ENCODE measurements at regions not wholly inside any gene's neighbourhood (a gene's known extent, or its start where the extent isn't known, plus 50 kb on each side); places are given as distances from the start of the nearest gene placed in this dataset.
"Not testable (repeated sequence)": the region's sequence is repeated elsewhere in the genome, so short reads cannot be mapped to it uniquely, and the experiment has no call there.

DNA sequence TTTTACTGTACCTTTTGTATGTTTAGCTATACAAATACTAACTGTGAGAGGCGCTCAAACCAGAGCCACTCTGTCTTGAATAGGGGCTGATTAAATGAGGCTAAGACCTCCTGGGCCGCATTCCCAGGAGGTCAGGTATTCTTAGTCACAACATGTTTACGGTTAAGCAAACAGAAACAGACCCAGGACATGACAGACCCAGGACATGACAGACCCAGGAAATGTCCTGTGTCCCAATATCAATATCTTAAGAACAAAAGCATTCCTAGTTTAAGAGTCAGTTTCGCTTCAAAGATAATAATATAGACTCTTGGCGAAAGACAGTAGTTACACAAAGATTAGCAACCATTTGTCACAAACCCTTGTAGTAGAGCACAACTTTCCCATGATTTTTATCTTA is 304.5 kb downstream of the CCSER2 start:
- Histone ChIP-seq H3K9me3 (replicated peaks) (peaks cover 3% of the 10 kb centered on the region), H3K4me3 (no peak overlapping the region), H3K27ac (replicated peaks) (no peak overlapping the region), H3K4me1 (no peaks in the 10 kb centered on the region), H3K27me3 (ENCODE audit: low read depth) (peaks cover 3% of the 10 kb centered on the region), H3K36me3 (no peaks in the 10 kb centered on the region)
- TF ChIP-seq, protein P1, sequence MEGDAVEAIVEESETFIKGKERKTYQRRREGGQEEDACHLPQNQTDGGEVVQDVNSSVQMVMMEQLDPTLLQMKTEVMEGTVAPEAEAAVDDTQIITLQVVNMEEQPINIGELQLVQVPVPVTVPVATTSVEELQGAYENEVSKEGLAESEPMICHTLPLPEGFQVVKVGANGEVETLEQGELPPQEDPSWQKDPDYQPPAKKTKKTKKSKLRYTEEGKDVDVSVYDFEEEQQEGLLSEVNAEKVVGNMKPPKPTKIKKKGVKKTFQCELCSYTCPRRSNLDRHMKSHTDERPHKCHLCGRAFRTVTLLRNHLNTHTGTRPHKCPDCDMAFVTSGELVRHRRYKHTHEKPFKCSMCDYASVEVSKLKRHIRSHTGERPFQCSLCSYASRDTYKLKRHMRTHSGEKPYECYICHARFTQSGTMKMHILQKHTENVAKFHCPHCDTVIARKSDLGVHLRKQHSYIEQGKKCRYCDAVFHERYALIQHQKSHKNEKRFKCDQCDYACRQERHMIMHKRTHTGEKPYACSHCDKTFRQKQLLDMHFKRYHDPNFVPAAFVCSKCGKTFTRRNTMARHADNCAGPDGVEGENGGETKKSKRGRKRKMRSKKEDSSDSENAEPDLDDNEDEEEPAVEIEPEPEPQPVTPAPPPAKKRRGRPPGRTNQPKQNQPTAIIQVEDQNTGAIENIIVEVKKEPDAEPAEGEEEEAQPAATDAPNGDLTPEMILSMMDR (IDR thresholded peaks at IDR 0.05; ENCODE audit: borderline replicate concordance) = no peak
- intact Hi-C loops (cut with micrococcal nuclease) = no loop called here
- DNase-seq = no peak

DNA sequence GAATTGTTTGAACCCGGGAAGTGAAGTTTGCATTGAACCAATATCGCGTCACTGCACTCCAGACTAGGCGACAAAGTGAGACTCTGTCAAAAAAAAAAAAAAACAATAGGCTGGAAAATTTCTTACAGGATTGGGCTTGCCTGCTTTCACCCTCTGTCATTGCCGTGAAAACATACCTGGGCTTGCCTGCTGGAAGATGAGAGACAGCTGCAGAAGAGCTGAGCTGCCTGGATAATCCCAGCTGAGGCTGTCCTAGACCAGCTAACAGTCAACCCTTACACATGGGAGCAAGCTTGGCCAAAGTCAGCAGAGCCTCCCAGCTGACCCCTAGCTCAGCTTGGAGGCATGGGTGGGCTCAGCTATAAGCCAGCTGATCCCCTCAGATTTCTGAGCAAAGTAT is 306.2 kb downstream of the CCSER2 start:
- no peak overlapping the region for H3K27ac ChIP-seq (replicated peaks)
- H3K4me1 ChIP-seq = no peaks in the 10 kb centered on the region
- intact Hi-C loops (cut with micrococcal nuclease) = no loop called here
- H3K4me3 ChIP-seq = no peak overlapping the region
- DNase-seq = no peak
- H3K27me3 ChIP-seq (ENCODE audit: low read depth) = no peaks in the 10 kb centered on the region
- H3K36me3 ChIP-seq = no peaks in the 10 kb centered on the region
- TF ChIP-seq, protein P1 (IDR thresholded peaks at IDR 0.05; ENCODE audit: borderline replicate concordance) = no peak
- peaks cover 12% of the 10 kb centered on the region for H3K9me3 ChIP-seq (replicated peaks)

DNA sequence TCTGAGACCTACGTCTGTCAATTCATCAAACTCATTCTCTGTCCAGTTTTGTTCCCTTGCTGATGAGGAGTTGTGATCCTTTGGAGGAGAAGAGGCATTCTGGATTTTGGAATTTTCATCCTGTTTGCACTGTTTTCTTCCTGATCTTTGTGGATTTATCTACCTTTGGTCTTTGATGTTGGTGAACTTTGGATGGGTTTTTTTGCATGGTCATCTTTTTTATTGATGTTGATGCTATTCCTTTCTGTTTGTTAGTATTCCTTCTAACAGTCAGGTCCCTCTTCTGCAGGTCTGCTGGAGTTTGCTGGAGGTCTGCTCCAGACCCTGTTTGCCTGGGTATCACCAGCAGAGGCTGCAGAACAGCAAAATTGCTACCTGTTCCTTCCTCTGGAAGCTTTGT is 322.2 kb downstream of the CCSER2 start:
- H3K27me3 ChIP-seq (ENCODE audit: low read depth); intact Hi-C loops (cut with micrococcal nuclease): not testable (repeated sequence)

DNA sequence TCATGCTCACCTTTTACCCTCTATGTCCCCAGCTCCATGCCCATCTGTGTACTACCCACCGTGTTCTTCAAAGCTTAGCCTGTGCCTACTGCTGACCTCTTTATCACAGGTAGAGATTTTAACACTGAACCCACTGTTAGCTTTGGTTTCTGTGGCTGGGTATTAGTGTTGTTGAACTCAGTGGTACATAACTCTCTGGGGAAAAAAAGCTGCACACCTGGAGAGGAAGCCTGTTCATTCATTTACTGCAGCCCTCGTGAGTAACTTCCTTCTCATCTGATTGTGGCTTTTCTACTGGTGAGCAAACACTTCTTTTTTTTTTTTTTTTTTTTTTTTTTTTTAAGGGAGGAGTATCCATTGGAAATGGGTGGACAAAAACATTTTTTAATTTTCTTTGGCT is 326.3 kb downstream of the CCSER2 start:
- Histone ChIP-seq H3K4me3 (no peak overlapping the region), H3K27me3 (ENCODE audit: low read depth) (peaks cover 10% of the 10 kb centered on the region), H3K9me3 (replicated peaks) (no peaks in the 10 kb centered on the region), H3K4me1 (no peaks in the 10 kb centered on the region), H3K36me3 (no peaks in the 10 kb centered on the region), H3K27ac (replicated peaks) (no peak overlapping the region)
- DNase-seq = no peak
- TF ChIP-seq, protein P1 (IDR thresholded peaks at IDR 0.05; ENCODE audit: borderline replicate concordance) = no peak
- intact Hi-C loops (cut with micrococcal nuclease) = no loop called here

More for the DNA sequence above, 322.2 kb downstream of the CCSER2 start:
- H3K9me3 ChIP-seq (replicated peaks) = peaks cover 29% of the 10 kb centered on the region
- not testable (repeated sequence) for H3K4me3 ChIP-seq; H3K27ac ChIP-seq (replicated peaks); H3K36me3 ChIP-seq; DNase-seq; H3K4me1 ChIP-seq

DNA sequence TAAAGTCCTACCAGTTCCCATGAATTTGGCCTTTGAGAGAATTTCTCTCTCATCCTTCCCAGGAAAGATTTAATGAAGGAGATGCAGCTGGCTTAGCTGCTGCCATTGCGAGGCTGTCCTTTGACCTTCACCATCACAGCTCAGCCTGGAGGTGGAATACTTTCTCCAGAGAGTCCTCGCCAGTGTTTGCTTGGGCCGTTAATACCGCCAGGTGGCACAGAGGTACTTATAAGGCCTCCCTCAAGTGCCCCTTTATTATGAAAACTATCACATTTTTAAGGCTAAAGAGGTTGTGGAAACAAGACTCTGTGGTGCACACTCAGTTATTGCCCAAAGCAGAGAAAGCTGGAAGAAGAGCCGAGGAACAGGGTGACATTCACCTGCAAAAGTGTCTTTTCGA is 330.6 kb downstream of the CCSER2 start:
- intact Hi-C loops (cut with micrococcal nuclease) = no loop called here
- H3K27ac ChIP-seq (replicated peaks) = no peak overlapping the region
- H3K27me3 ChIP-seq (ENCODE audit: low read depth) = peaks cover 28% of the 10 kb centered on the region
- DNase-seq = no peak
- no peaks in the 10 kb centered on the region for H3K36me3 ChIP-seq
- no peaks in the 10 kb centered on the region for H3K9me3 ChIP-seq (replicated peaks)
- no peaks in the 10 kb centered on the region for H3K4me1 ChIP-seq
- TF ChIP-seq, protein P1 (IDR thresholded peaks at IDR 0.05; ENCODE audit: borderline replicate concordance) = no peak
- no peak overlapping the region for H3K4me3 ChIP-seq

DNA sequence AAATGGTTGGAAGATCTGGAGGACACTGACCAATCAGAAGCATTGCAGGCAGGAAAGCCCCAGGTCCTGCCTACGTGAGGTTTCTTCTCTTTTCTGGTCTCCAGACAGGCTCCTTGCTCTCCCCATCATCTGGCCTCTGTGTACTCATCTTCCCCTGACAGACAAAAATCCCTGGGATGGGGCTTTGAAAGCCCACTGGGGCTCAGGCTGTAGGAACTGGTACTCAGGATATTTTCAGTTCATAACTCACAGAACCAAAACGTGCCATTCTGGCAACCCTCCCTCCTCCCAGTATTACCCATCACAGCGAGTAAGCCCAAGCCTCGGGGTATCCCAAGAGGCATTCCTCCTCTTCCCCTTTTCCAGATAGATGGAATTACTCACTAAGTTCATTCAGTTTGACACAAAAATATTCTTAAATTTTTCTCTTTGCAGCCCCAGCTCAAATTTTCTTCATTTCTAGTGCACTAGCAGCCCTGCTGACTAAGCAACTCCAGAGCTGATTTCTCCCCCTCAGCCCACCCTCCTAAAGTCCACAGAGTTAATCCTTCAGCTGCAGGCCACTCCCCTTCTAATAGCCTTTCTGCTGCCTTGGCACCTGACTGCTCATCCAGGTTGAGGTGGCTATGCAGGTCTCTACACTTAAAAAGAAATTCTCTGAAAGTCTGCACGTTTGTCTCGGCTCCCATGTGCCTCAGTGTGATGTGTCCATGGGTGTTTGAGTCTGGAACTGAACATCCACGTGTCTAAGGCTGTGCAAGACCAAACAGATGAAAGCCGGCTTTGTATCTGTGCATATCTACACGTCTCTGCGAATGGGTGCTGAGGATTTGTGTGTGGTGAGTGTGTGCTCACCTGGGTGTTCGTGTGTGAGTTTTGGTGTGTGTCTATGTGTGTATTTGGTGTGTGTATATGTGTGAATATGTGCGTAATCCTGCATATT is 331.4 kb downstream of the CCSER2 start:
- no peaks in the 10 kb centered on the region for H3K9me3 ChIP-seq (replicated peaks)
- no peaks in the 10 kb centered on the region for H3K4me1 ChIP-seq
- no peak overlapping the region for H3K4me3 ChIP-seq
- peaks cover 28% of the 10 kb centered on the region for H3K27me3 ChIP-seq (ENCODE audit: low read depth)
- DNase-seq = no peak
- TF ChIP-seq, protein P1 (IDR thresholded peaks at IDR 0.05; ENCODE audit: borderline replicate concordance) = no peak
- H3K27ac ChIP-seq (replicated peaks) = no peak overlapping the region
- H3K36me3 ChIP-seq = no peaks in the 10 kb centered on the region
- intact Hi-C loops (cut with micrococcal nuclease) = no loop called here

All from left ventricle myocardium inferior (tissue), 1 donor.